HG03139 (cell line): ENCODE measurements at regions not wholly inside any gene's neighbourhood (a gene's known extent, or its start where the extent isn't known, plus 50 kb on each side); places are given as distances from the start of the nearest gene placed in this dataset.

Experiments
- ATAC-seq: cut with Tn5 transposase; IDR thresholded peaks from one replicate; pipeline ENCODE4 v1.9.1; 2021; ENCODE audit not compliant: unreplicated experiment

GRCh38 chr5:35436400-35437057 is 181.1 kb upstream of the SPEF2 start:
- ATAC-seq, result no peak

- ATAC-seq, result no peak
These were observed 187.1 kb upstream of the SPEF2 start for GRCh38 chr5:35430381-35431162.

GRCh38 chr5:35420200-35420599 is 189.9 kb upstream of the PRLR start:
- ATAC-seq, result no peak

- no peak for ATAC-seq
These were observed 186.8 kb upstream of the PRLR start for GRCh38 chr5:35417040-35417439.

GRCh38 chr5:35416217-35416988 is 186.1 kb upstream of the PRLR start:
- ATAC-seq, result no peak

GRCh38 chr5:35415309-35415708 is 185.0 kb upstream of the PRLR start:
- no peak for ATAC-seq

GRCh38 chr5:35409361-35409760 is 179.1 kb upstream of the PRLR start:
- no peak for ATAC-seq

GRCh38 chr5:35408146-35408545 is 177.9 kb upstream of the PRLR start:
- ATAC-seq, result no peak

- ATAC-seq, result no peak
These were observed 177.4 kb upstream of the PRLR start for GRCh38 chr5:35407697-35408096.

- no peak for ATAC-seq
These were observed 175.7 kb upstream of the PRLR start for GRCh38 chr5:35405938-35406337.

- no peak for ATAC-seq
These were observed 174.4 kb upstream of the PRLR start for GRCh38 chr5:35404701-35405100.

- ATAC-seq, result no peak
These were observed 163.6 kb upstream of the PRLR start for GRCh38 chr5:35393901-35394300.

- ATAC-seq, result no peak
These were observed 154.4 kb upstream of the PRLR start for GRCh38 chr5:35384658-35385057.

- ATAC-seq, result no peak
These were observed 152.8 kb upstream of the PRLR start for GRCh38 chr5:35383041-35383440.

- ATAC-seq, result no peak
These were observed 147.4 kb upstream of the PRLR start for GRCh38 chr5:35377653-35378052.

- no peak for ATAC-seq
These were observed 144.3 kb upstream of the PRLR start for GRCh38 chr5:35374584-35374983.

GRCh38 chr5:35373249-35373648 is 143.0 kb upstream of the PRLR start:
- ATAC-seq, result no peak

GRCh38 chr5:35372482-35372881 is 142.2 kb upstream of the PRLR start:
- no peak for ATAC-seq

- no peak for ATAC-seq
These were observed 141.7 kb upstream of the PRLR start for GRCh38 chr5:35371951-35372426.

GRCh38 chr5:35370871-35371270 is 140.6 kb upstream of the PRLR start:
- ATAC-seq, result no peak

GRCh38 chr5:35369965-35370790 is 139.9 kb upstream of the PRLR start:
- ATAC-seq, result no peak
